Endothelial cell (in vitro differentiated cells): ENCODE measurements at regions not wholly inside any gene's neighbourhood (a gene's known extent, or its start where the extent isn't known, plus 50 kb on each side); places are given as distances from the start of the nearest gene placed in this dataset.

ENCODE experiments used
- DNase-seq: peaks from one replicate; pipeline ENCODE4 v3.0.0; 2021; ENCODE audit warnings: low spot score
- H3K27ac Mint-ChIP-seq: one replicate; pipeline ENCODE4 v1.8.0; 2021; ENCODE audit warnings: mixed read lengths, inconsistent platforms; ENCODE audit not compliant: unreplicated experiment
- H3K27me3 Mint-ChIP-seq: one replicate; pipeline ENCODE4 v1.8.0; 2021; ENCODE audit warnings: mild to moderate bottlenecking, moderate library complexity, mixed read lengths, inconsistent platforms; ENCODE audit not compliant: unreplicated experiment
- H3K36me3 Mint-ChIP-seq: one replicate; pipeline ENCODE4 v1.8.0; 2021; ENCODE audit warnings: mild to moderate bottlenecking, low read depth, mixed read lengths, inconsistent platforms; ENCODE audit not compliant: unreplicated experiment
- H3K4me1 Mint-ChIP-seq: one replicate; pipeline ENCODE4 v1.8.0; 2021; ENCODE audit warnings: mild to moderate bottlenecking, mixed read lengths, inconsistent platforms; ENCODE audit not compliant: unreplicated experiment
- H3K4me3 Mint-ChIP-seq: one replicate; pipeline ENCODE4 v1.8.0; 2021; ENCODE audit warnings: mild to moderate bottlenecking, mixed read lengths, inconsistent platforms; ENCODE audit not compliant: unreplicated experiment
- H3K9me3 Mint-ChIP-seq: one replicate; pipeline ENCODE4 v1.8.0; 2021; ENCODE audit warnings: mixed read lengths, inconsistent platforms; ENCODE audit not compliant: unreplicated experiment
- TF ChIP-seq, protein P1 (sequence below): fragments of 200-600 bp; sonication (generic); IDR thresholded peaks from one replicate; pipeline ENCODE4 v1.5.0; 2021; ENCODE audit warnings: antibody characterized with exemption; ENCODE audit not compliant: unreplicated experiment

DNA sequence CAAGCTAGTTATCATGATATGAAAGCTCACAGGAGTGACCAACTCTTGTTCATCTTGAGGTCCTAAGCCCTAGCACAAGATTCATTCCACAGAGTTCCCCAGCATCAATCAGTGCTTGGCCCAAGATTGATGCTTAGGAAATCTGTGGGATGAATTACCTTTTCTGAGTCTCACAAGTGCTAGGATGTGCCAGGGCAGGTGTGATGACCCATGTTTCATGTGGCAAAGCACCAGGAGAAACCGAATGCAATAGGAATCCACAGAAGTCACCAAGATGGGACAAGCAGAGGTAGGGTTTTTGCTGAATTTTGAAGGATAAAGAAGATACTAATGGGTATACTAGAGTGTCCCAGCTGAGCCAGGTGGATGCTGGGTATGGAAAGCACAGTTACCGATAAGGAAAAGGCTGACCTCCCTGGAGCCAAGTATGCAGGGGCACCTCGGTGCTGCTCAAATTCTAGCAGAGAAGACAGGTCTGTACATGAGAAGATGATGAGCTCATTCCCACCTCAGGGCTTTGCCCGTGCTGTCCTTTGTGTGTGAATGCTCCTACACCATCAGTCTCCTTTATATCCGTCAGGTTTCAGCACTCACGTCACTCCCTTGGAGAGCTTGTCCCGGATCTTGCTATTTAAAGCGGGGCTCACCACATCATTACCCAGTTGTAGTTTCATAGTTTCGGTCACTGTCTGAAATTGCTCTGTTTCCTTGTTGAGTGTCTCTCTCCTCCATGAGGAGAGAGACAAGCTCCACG lies 168.9 kb upstream of the TSC22D1 start:
- no peak for DNase-seq
- Mint-ChIP-seq H3K4me1 (no peaks in the 10 kb centered on the region), H3K9me3 (no peaks in the 10 kb centered on the region), H3K27me3 (no peaks in the 10 kb centered on the region), H3K4me3 (no peak overlapping the region), H3K36me3 (no peaks in the 10 kb centered on the region), H3K27ac (no peak overlapping the region)
- TF ChIP-seq, protein P1, sequence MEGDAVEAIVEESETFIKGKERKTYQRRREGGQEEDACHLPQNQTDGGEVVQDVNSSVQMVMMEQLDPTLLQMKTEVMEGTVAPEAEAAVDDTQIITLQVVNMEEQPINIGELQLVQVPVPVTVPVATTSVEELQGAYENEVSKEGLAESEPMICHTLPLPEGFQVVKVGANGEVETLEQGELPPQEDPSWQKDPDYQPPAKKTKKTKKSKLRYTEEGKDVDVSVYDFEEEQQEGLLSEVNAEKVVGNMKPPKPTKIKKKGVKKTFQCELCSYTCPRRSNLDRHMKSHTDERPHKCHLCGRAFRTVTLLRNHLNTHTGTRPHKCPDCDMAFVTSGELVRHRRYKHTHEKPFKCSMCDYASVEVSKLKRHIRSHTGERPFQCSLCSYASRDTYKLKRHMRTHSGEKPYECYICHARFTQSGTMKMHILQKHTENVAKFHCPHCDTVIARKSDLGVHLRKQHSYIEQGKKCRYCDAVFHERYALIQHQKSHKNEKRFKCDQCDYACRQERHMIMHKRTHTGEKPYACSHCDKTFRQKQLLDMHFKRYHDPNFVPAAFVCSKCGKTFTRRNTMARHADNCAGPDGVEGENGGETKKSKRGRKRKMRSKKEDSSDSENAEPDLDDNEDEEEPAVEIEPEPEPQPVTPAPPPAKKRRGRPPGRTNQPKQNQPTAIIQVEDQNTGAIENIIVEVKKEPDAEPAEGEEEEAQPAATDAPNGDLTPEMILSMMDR: no peak

DNA sequence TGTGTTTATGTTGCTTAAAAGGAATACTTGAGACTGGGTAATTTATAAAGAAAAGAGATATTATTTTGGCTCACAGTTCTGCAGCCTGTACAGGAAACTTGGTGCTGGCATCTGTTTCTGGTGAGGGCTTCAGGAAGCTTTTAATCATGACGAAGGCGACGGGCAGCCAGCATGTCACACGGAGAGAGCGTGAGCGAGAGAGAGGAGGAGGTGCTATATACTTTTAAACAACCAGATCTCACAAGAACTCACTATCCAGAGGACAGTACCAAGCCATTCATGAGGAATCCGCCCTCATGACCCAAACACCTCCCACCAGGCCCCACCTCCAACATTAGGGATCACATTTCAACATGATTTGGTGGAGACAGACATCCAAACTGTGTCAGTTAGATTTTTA lies 163.4 kb upstream of the TSC22D1 start:
- DNase-seq: no peak
- H3K27me3 Mint-ChIP-seq: no peaks in the 10 kb centered on the region
- no peaks in the 10 kb centered on the region for H3K4me1 Mint-ChIP-seq
- H3K27ac Mint-ChIP-seq: no peak overlapping the region
- H3K36me3 Mint-ChIP-seq: no peaks in the 10 kb centered on the region
- H3K4me3 Mint-ChIP-seq: no peak overlapping the region
- H3K9me3 Mint-ChIP-seq: no peaks in the 10 kb centered on the region
- TF ChIP-seq, protein P1: no peak

DNA sequence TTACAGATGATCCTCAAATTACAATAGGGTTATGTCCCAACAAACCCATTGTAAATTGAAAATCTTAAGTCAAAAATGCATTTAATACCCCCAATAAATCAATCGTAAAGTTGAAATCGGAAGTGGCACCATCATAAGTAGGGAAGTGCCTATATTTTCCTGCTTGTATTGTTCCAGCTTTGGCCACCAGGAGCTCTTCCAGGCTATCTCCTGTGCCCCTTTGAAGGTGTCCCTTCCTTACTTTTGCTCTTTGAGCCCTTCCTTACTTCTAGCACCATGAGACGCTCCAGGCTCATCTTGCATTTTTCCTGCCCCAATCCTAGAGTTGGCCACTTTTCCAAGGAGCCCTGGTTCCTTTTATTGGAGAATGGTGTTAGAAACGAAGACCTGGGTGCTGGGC lies 163.0 kb upstream of the TSC22D1 start:
- H3K4me1 Mint-ChIP-seq: no peaks in the 10 kb centered on the region
- H3K9me3 Mint-ChIP-seq: no peaks in the 10 kb centered on the region
- H3K4me3 Mint-ChIP-seq: no peak overlapping the region
- DNase-seq: no peak
- no peaks in the 10 kb centered on the region for H3K36me3 Mint-ChIP-seq
- H3K27ac Mint-ChIP-seq: no peak overlapping the region
- TF ChIP-seq, protein P1: peak; percentile 34
- no peaks in the 10 kb centered on the region for H3K27me3 Mint-ChIP-seq

DNA sequence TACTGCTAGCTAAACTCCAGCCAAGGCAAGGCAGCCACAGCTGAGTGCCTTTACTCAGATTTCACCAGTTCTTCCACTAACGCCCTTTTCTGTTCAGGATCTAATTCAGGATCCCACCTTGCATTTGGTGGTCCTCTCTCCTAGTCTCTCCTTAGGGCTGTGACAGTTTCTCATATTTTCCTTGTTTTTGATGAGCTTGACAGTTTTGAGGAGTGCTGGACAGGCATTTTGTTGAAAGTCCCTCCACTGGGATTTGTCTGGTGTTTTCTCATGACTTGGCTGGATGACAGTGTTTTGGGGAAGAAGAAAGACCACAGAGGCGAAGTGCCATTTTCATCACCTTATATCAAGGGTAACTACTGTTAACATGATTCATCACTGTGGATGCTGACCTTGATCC lies 162.3 kb upstream of the TSC22D1 start:
- H3K4me1 Mint-ChIP-seq: no peaks in the 10 kb centered on the region
- no peak overlapping the region for H3K4me3 Mint-ChIP-seq
- no peaks in the 10 kb centered on the region for H3K9me3 Mint-ChIP-seq
- TF ChIP-seq, protein P1: no peak
- no peak for DNase-seq
- no peaks in the 10 kb centered on the region for H3K27me3 Mint-ChIP-seq
- no peak overlapping the region for H3K27ac Mint-ChIP-seq
- H3K36me3 Mint-ChIP-seq: no peaks in the 10 kb centered on the region

DNA sequence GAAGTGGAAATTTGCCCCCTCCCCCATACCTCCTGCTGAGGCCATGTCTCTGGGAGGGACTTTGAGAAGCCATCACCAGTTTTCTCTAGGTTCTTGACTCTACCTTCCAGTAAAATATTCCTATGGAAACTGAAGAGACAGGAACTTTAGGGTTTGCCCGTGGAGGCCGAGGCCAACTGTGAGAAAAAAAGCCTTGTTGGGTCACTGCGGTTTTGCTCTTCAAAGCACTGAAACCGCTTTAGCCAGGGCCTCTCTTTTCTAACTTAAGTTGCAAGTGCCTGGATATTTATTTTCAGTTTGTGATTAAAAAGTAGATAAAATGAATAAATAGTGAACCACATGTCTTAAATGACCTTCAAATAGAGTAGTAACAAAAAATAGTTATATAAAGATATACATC lies 159.7 kb upstream of the TSC22D1 start:
- Mint-ChIP-seq H3K4me3 (no peak overlapping the region), H3K36me3 (no peaks in the 10 kb centered on the region), H3K27ac (no peak overlapping the region), H3K4me1 (no peaks in the 10 kb centered on the region), H3K27me3 (no peaks in the 10 kb centered on the region), H3K9me3 (no peaks in the 10 kb centered on the region)
- TF ChIP-seq, protein P1: no peak
- DNase-seq: no peak
